ENCODE measurements at regions not wholly inside any gene's neighbourhood (a gene's known extent, or its start where the extent isn't known, plus 50 kb on each side); places are given as distances from the start of the nearest gene placed in this dataset.

GRCh38 chr18:11518788-11519685, 90.4 kb upstream of the SLC35G4 start:
- Histone ChIP-seq H3K4me3 (ENCODE audit: insufficient read depth, low read depth, low read length) (no peak overlapping the region), H3K27me3 (ENCODE audit: control insufficient read depth, insufficient read depth, low read length) (no peaks in the 10 kb centered on the region), H3K36me3 (replicated peaks; ENCODE audit: control insufficient read depth, insufficient read depth, low read length) (no peaks in the 10 kb centered on the region)
- peak; percentile 82 for DNase-seq

DNA sequence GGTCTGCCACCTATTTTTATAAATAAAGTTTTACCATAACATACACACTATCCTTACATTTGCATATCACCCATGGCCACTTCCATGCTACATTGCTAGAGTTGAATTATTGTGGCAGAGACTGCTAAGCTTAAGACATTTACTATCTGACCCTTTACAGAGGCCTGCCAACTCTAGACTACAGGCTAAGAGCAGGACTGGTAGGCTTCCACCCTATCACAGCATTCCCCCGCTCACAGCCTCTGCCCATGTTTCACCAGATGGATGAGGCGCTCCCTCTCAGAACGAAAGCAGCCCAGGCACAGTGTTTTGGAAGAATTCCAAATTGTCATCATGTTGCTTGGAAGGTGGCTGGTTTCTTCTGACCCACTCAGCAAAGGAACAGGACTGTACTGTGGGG, 91.7 kb upstream of the SLC35G4 start:
- no peaks in the 10 kb centered on the region for H3K36me3 ChIP-seq (replicated peaks; ENCODE audit: control insufficient read depth, insufficient read depth, low read length)
- no peaks in the 10 kb centered on the region for H3K27me3 ChIP-seq (ENCODE audit: control insufficient read depth, insufficient read depth, low read length)
- H3K4me3 ChIP-seq (ENCODE audit: insufficient read depth, low read depth, low read length) = no peak overlapping the region
- no peak for DNase-seq

DNA sequence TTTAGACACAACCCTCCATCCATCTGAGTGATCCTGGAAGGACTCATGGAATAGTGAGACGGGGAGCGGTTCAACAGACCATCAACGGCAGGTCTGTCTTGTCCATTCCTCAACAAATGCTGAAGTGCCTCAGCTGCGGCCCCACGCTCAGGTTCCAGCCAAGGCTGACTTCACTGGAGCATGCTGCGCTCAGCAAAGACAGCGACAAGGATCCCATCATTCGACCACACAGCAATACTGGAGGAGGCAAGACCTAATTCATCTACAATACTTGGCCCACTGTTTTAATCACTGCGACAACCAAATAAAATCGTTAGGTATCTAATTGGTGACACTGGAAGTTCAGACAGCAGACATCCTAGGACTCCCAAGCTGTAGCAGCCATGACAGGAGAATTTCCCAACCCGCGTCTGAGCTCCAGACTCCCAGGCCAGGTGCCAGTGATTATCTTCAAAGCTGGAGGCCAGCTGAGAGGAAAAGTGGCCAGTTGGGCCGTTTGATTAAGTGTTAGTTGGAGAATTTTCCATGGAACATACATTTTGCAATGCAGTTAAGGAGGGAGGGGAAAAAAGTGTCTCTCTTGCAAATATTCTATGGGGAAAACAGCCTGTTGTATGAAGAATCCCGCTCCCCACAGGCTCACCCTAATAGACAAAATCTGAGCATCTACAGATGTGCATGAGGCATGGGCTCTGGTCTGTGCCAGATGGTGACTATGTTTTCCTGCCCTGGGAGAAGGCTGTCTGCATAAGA, 92.5 kb upstream of the SLC35G4 start:
- no peak for DNase-seq
- H3K36me3 ChIP-seq (replicated peaks; ENCODE audit: control insufficient read depth, insufficient read depth, low read length) = no peaks in the 10 kb centered on the region
- no peaks in the 10 kb centered on the region for H3K27me3 ChIP-seq (ENCODE audit: control insufficient read depth, insufficient read depth, low read length)
- no peak overlapping the region for H3K4me3 ChIP-seq (ENCODE audit: insufficient read depth, low read depth, low read length)

GRCh38 chr18:11514267-11514666, 95.1 kb upstream of the SLC35G4 start:
- no peak overlapping the region for H3K4me3 ChIP-seq (ENCODE audit: insufficient read depth, low read depth, low read length)
- no peaks in the 10 kb centered on the region for H3K27me3 ChIP-seq (ENCODE audit: control insufficient read depth, insufficient read depth, low read length)
- DNase-seq = no peak
- H3K36me3 ChIP-seq (replicated peaks; ENCODE audit: control insufficient read depth, insufficient read depth, low read length) = no peaks in the 10 kb centered on the region

DNA sequence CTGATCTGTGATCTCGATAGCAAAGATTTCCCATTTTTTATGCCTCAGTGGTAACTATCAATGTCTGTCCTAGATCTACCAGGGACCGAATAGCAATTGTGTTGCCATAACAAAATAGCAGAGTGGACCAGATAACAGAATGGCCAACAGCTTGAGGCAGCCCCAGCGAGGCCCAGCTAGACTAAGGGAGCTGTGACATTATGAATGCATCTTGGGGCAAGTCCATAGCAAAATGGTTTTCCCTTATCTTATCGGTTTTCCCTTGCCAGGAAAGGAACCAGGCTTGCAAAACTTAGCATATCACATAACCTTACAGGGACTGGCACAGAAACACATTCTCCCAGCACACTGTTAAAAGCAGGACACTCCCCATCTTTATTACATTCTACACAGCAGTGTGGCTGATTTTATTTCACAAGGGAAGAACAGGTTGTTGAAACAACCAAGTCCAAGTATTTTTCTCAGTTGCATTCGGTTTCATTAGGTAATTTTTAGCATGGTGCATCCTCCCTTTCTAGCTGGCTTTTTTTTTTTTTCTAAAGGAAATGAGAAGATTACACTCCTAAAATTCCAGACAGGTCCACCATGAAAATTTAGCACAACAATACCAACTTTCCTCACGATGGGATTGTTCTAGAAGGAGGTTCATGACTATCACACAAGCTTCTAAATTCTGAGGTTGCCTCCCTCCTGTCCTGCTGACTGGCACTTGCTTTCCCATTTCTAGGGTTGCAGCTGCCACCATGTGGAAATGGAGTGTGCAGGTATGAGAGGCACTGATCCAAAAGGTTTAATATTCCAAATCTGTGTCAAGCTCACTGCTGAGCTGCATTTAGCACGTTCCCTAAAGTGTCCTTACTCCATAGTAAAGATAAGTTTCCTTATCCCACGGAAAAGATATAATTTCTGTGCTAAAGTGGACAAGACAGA, 97.0 kb upstream of the SLC35G4 start:
- no peak for DNase-seq
- H3K36me3 ChIP-seq (replicated peaks; ENCODE audit: control insufficient read depth, insufficient read depth, low read length) = no peaks in the 10 kb centered on the region
- H3K27me3 ChIP-seq (ENCODE audit: control insufficient read depth, insufficient read depth, low read length) = no peaks in the 10 kb centered on the region
- no peak overlapping the region for H3K4me3 ChIP-seq (ENCODE audit: insufficient read depth, low read depth, low read length)

- DNase-seq = no peak
- no peaks in the 10 kb centered on the region for H3K27me3 ChIP-seq (ENCODE audit: control insufficient read depth, insufficient read depth, low read length)
- H3K36me3 ChIP-seq (replicated peaks; ENCODE audit: control insufficient read depth, insufficient read depth, low read length) = no peaks in the 10 kb centered on the region
- H3K4me3 ChIP-seq (ENCODE audit: insufficient read depth, low read depth, low read length) = no peak overlapping the region
Measured at GRCh38 chr18:11511434-11512095, 97.8 kb upstream of the SLC35G4 start.

DNA sequence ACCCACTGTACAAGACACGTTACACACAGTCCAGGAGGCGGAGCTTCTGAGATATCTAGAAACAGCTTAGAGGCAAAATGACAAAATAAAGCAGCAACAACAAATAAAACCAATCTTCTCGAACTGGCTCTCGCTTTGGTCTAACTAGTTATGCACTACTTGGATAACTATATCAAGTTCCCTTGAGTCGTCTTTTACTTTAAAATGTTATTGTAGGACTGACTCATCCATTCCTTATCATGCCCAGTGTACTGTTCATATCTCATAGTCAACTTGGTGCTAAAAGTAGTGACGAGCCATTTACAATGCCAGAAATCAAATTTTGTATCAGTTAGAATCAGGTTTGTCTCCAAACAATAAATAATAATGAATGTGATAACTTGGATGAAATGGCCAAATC, 102.5 kb upstream of the SLC35G4 start:
- no peaks in the 10 kb centered on the region for H3K36me3 ChIP-seq (replicated peaks; ENCODE audit: control insufficient read depth, insufficient read depth, low read length)
- DNase-seq = no peak
- H3K4me3 ChIP-seq (ENCODE audit: insufficient read depth, low read depth, low read length) = no peak overlapping the region
- no peaks in the 10 kb centered on the region for H3K27me3 ChIP-seq (ENCODE audit: control insufficient read depth, insufficient read depth, low read length)

DNA sequence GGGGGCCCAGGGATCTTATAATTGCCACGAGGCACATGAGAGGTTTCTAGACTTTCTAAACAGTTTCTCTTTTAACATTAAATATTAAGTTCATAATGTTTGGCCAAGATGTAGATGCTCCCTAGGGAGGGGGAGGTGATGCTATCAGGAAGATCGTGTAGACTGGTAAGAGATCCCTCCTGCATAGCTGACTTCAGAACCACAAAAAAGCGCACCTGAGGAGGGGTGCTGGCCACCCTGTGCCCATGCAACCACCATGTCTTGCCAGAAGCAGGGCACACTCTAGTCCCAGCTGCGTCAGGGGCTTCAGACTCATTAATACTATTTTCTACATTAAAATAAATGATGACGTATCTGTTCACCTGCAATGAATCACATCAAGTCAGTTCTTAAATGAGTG, 103.4 kb upstream of the SLC35G4 start:
- no peaks in the 10 kb centered on the region for H3K36me3 ChIP-seq (replicated peaks; ENCODE audit: control insufficient read depth, insufficient read depth, low read length)
- no peak for DNase-seq
- H3K27me3 ChIP-seq (ENCODE audit: control insufficient read depth, insufficient read depth, low read length) = no peaks in the 10 kb centered on the region
- no peak overlapping the region for H3K4me3 ChIP-seq (ENCODE audit: insufficient read depth, low read depth, low read length)

GRCh38 chr18:11504962-11505361, 104.4 kb upstream of the SLC35G4 start:
- Histone ChIP-seq H3K27me3 (ENCODE audit: control insufficient read depth, insufficient read depth, low read length) (no peaks in the 10 kb centered on the region), H3K4me3 (ENCODE audit: insufficient read depth, low read depth, low read length) (no peak overlapping the region), H3K36me3 (replicated peaks; ENCODE audit: control insufficient read depth, insufficient read depth, low read length) (no peaks in the 10 kb centered on the region)
- no peak for DNase-seq

DNA sequence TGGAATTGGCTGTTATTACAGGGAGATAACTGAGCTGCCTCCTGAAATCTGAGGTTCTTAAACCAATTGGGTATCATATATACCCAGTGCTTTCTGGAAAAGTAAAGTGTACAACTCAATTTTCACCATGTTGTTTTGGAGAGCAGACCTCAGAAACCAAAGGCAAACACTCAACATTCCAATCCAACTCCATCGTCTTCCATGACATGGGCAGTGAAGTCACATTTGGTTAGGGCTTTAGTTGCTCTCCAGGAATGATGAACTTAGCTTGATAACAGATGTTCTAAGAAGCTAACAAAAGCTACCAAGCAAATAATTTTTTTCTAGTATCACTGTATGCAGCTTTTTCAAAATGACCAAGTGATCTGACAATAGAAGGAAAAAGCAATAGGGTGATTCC, 107.0 kb upstream of the SLC35G4 start:
- no peak for DNase-seq
- Histone ChIP-seq H3K4me3 (ENCODE audit: insufficient read depth, low read depth, low read length) (no peak overlapping the region), H3K36me3 (replicated peaks; ENCODE audit: control insufficient read depth, insufficient read depth, low read length) (no peaks in the 10 kb centered on the region), H3K27me3 (ENCODE audit: control insufficient read depth, insufficient read depth, low read length) (no peaks in the 10 kb centered on the region)

GRCh38 chr18:11501352-11501751, 108.0 kb upstream of the SLC35G4 start:
- H3K4me3 ChIP-seq (ENCODE audit: insufficient read depth, low read depth, low read length) = no peak overlapping the region
- H3K36me3 ChIP-seq (replicated peaks; ENCODE audit: control insufficient read depth, insufficient read depth, low read length) = no peaks in the 10 kb centered on the region
- no peak for DNase-seq
- H3K27me3 ChIP-seq (ENCODE audit: control insufficient read depth, insufficient read depth, low read length) = no peaks in the 10 kb centered on the region

- Histone ChIP-seq H3K36me3 (replicated peaks; ENCODE audit: control insufficient read depth, insufficient read depth, low read length) (no peaks in the 10 kb centered on the region), H3K27me3 (ENCODE audit: control insufficient read depth, insufficient read depth, low read length) (no peaks in the 10 kb centered on the region), H3K4me3 (ENCODE audit: insufficient read depth, low read depth, low read length) (no peak overlapping the region)
- DNase-seq = no peak
Measured at GRCh38 chr18:11500153-11501122, 109.0 kb upstream of the SLC35G4 start.

DNA sequence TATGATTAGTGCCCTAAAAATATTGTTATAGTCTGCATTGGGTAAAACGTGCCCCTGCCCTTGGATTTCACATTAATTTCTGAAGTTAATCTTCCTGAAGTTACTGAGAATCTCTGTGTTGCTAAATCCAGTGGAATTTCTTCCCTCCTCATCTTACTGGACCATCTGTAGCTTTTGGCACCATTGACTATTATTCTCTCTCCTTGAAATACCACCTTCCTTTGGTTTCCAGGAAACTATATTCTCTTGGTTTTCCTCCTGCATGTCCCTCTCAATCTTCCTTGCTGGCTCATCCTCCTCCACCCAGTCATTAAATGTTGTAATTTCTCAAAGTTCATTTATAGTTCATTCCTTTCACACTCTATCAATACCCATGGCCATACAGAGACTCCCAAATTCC, 110.6 kb upstream of the SLC35G4 start:
- H3K36me3 ChIP-seq (replicated peaks; ENCODE audit: control insufficient read depth, insufficient read depth, low read length) = no peaks in the 10 kb centered on the region
- H3K4me3 ChIP-seq (ENCODE audit: insufficient read depth, low read depth, low read length) = no peak overlapping the region
- no peak for DNase-seq
- H3K27me3 ChIP-seq (ENCODE audit: control insufficient read depth, insufficient read depth, low read length) = no peaks in the 10 kb centered on the region

All from H7 (cell line).